Neural progenitor cell (in vitro differentiated cells): ENCODE measurements at regions not wholly inside any gene's neighbourhood (a gene's known extent, or its start where the extent isn't known, plus 50 kb on each side); places are given as distances from the start of the nearest gene placed in this dataset.

Source experiments
- DNase-seq: peaks from one replicate; pipeline ENCODE4 v3.0.0-alpha.2; 2016; ENCODE audit warnings: low spot score
- H2AFZ ChIP-seq: fragments of 200-600 bp; sonication (generic); replicated peaks from 2 replicates; pipeline ENCODE4 v1.6.1; 2016; ENCODE audit warnings: antibody characterized with exemption
- H3F3A ChIP-seq: fragments of 200-600 bp; sonication (generic); 2 replicates; pipeline ENCODE4 v1.6.1; 2016; ENCODE audit warnings: antibody characterized with exemption, low read depth
- H3K27ac ChIP-seq: fragments of 200-600 bp; sonication (generic); 2 replicates; pipeline ENCODE4 v1.5.1; 2016; ENCODE audit warnings: mild to moderate bottlenecking
- H3K27me3 ChIP-seq: fragments of 200-600 bp; sonication (generic); 2 replicates; pipeline ENCODE4 v1.6.1; 2016; ENCODE audit warnings: mild to moderate bottlenecking, moderate library complexity
- H3K36me3 ChIP-seq: fragments of 200-600 bp; sonication (generic); 2 replicates; pipeline ENCODE4 v1.5.1; 2016
- H3K4me1 ChIP-seq: fragments of 200-600 bp; sonication (generic); 2 replicates; pipeline ENCODE4 v1.6.1; 2016; ENCODE audit warnings: mixed run types
- H3K4me2 ChIP-seq: fragments of 200-600 bp; sonication (generic); 2 replicates; pipeline ENCODE4 v1.6.1; 2016
- H3K4me3 ChIP-seq: fragments of 200-600 bp; sonication (generic); 2 replicates; pipeline ENCODE4 v1.5.1; 2016
- H3K79me2 ChIP-seq: fragments of 200-600 bp; sonication (generic); 2 replicates; pipeline ENCODE4 v1.6.1; 2016; ENCODE audit warnings: low read depth
- H3K9ac ChIP-seq: fragments of 200-600 bp; sonication (generic); 2 replicates; pipeline ENCODE4 v1.6.1; 2016
- H3K9me3 ChIP-seq: fragments of 200-600 bp; sonication (generic); 2 replicates; pipeline ENCODE4 v1.5.1; 2016; ENCODE audit warnings: low read depth
- H4K20me1 ChIP-seq: fragments of 200-600 bp; sonication (generic); 2 replicates; pipeline ENCODE4 v1.6.1; 2016; ENCODE audit warnings: low read depth
- H3K27ac Mint-ChIP-seq: 3 replicates; pipeline ENCODE4 v1.8.0; 2021; ENCODE audit warnings: mixed read lengths
- H3K27me3 Mint-ChIP-seq: 2 replicates; pipeline ENCODE4 v1.8.0; 2022; ENCODE audit warnings: low read depth, mild to moderate bottlenecking, inconsistent platforms, moderate library complexity, mixed read lengths; ENCODE audit not compliant: insufficient read depth
- H3K36me3 Mint-ChIP-seq: 3 replicates; pipeline ENCODE4 v1.8.0; 2021; ENCODE audit warnings: mixed read lengths
- H3K4me1 Mint-ChIP-seq: 3 replicates; pipeline ENCODE4 v1.8.0; 2021; ENCODE audit warnings: mixed read lengths
- H3K4me3 Mint-ChIP-seq: 3 replicates; pipeline ENCODE4 v1.8.0; 2021; ENCODE audit warnings: mild to moderate bottlenecking, moderate library complexity, mixed read lengths
- H3K9me3 Mint-ChIP-seq: 3 replicates; pipeline ENCODE4 v1.8.0; 2020; ENCODE audit warnings: mixed read lengths
- CTCF ChIP-seq: fragments of 200-600 bp; sonication (generic); IDR thresholded peaks from 2 replicates; pipeline ENCODE4 v1.5.1; 2017; ENCODE audit warnings: antibody characterized with exemption, mild to moderate bottlenecking
- EZH2 ChIP-seq: fragments of 200-600 bp; sonication (generic); IDR thresholded peaks from 2 replicates; pipeline ENCODE4 v1.6.1; 2017; ENCODE audit warnings: antibody characterized with exemption, mild to moderate bottlenecking, moderate library complexity
- EZH2phosphoT487 ChIP-seq: fragments of 200-600 bp; sonication (generic); IDR thresholded peaks from 2 replicates; pipeline ENCODE4 v1.6.1; 2017; ENCODE audit warnings: antibody characterized with exemption

GRCh38 chr4:84276752-84277151 lies 222.3 kb downstream of the NKX6-1 start:
- TF ChIP-seq EZH2 (no peak), CTCF (no peak), EZH2phosphoT487 (no peak)
- Histone ChIP-seq H3K9me3 (no peaks in the 10 kb centered on the region), H3K4me3 (no peak overlapping the region), H3K27ac (no peak overlapping the region), H2AFZ (no peak overlapping the region), H3K4me1 (no peaks in the 10 kb centered on the region), H3K79me2 (no peaks in the 10 kb centered on the region), H3K27me3 (no peaks in the 10 kb centered on the region), H3K36me3 (no peaks in the 10 kb centered on the region), H3K9ac (no peak overlapping the region), H3K4me2 (no peak overlapping the region), H4K20me1 (no peaks in the 10 kb centered on the region), H3F3A (no peaks in the 10 kb centered on the region)
- no peak for DNase-seq
- H3K27me3 Mint-ChIP-seq, result no peaks in the 10 kb centered on the region
- H3K4me1 Mint-ChIP-seq, result no peaks in the 10 kb centered on the region
- no peak overlapping the region for H3K27ac Mint-ChIP-seq
- no peaks in the 10 kb centered on the region for H3K36me3 Mint-ChIP-seq
- H3K4me3 Mint-ChIP-seq, result no peak overlapping the region
- no peaks in the 10 kb centered on the region for H3K9me3 Mint-ChIP-seq

GRCh38 chr4:84269536-84270044 lies 229.5 kb downstream of the NKX6-1 start:
- no peaks in the 10 kb centered on the region for H3K36me3 Mint-ChIP-seq
- Histone ChIP-seq H2AFZ (no peak overlapping the region), H3K9me3 (no peaks in the 10 kb centered on the region), H3K27ac (no peak overlapping the region), H3K79me2 (no peaks in the 10 kb centered on the region), H3K27me3 (no peaks in the 10 kb centered on the region), H3K4me1 (no peaks in the 10 kb centered on the region), H3K36me3 (no peaks in the 10 kb centered on the region), H3K4me3 (no peak overlapping the region), H4K20me1 (no peaks in the 10 kb centered on the region), H3K4me2 (no peak overlapping the region), H3K9ac (no peak overlapping the region), H3F3A (no peaks in the 10 kb centered on the region)
- H3K27ac Mint-ChIP-seq, result no peak overlapping the region
- H3K4me3 Mint-ChIP-seq, result no peak overlapping the region
- no peak for DNase-seq
- no peaks in the 10 kb centered on the region for H3K9me3 Mint-ChIP-seq
- TF ChIP-seq CTCF (no peak), EZH2phosphoT487 (no peak)
- no peaks in the 10 kb centered on the region for H3K27me3 Mint-ChIP-seq
- no peaks in the 10 kb centered on the region for H3K4me1 Mint-ChIP-seq

GRCh38 chr4:84264652-84265051 lies 234.4 kb downstream of the NKX6-1 start:
- H2AFZ ChIP-seq, result no peak overlapping the region
- peaks cover 3% of the 10 kb centered on the region for H3K27me3 Mint-ChIP-seq
- H3K4me2 ChIP-seq, result no peak overlapping the region
- H3K36me3 Mint-ChIP-seq, result peaks cover 1% of the 10 kb centered on the region
- H3F3A ChIP-seq, result no peaks in the 10 kb centered on the region
- no peaks in the 10 kb centered on the region for H3K4me1 ChIP-seq
- H3K9me3 ChIP-seq, result no peaks in the 10 kb centered on the region
- H3K4me3 Mint-ChIP-seq, result no peak overlapping the region
- no peak for DNase-seq
- no peak overlapping the region for H3K9ac ChIP-seq
- no peak overlapping the region for H3K27ac Mint-ChIP-seq
- no peaks in the 10 kb centered on the region for H3K4me1 Mint-ChIP-seq
- no peak for TF ChIP-seq EZH2phosphoT487
- H3K79me2 ChIP-seq, result no peaks in the 10 kb centered on the region
- H3K36me3 ChIP-seq, result no peaks in the 10 kb centered on the region
- peaks cover 17% of the 10 kb centered on the region for H3K9me3 Mint-ChIP-seq
- H4K20me1 ChIP-seq, result no peaks in the 10 kb centered on the region
- no peak overlapping the region for H3K27ac ChIP-seq
- H3K27me3 ChIP-seq, result no peaks in the 10 kb centered on the region
- no peak overlapping the region for H3K4me3 ChIP-seq

DNA sequence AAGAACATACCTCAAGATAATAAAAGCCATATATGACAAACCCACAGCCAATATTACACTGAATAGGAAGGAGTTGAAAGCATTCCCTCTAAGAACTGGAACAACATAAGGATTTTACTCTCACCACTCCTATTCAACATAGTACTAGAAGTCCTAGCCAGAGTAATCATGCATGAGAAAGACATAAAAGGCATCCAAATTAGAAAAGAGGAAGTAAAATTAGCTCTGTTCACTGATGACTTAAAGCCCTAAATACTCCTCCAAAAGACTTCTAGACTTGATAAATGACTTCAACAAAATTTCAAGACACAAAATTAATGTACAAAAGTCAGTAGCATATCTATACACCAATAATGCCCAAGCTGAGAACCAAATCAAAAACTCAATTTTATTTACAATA lies 235.7 kb downstream of the NKX6-1 start:
- Mint-ChIP-seq H3K27ac (no peak overlapping the region), H3K9me3 (peaks cover 24% of the 10 kb centered on the region), H3K27me3 (peaks cover 3% of the 10 kb centered on the region), H3K36me3 (peaks cover 1% of the 10 kb centered on the region), H3K4me1 (no peaks in the 10 kb centered on the region), H3K4me3 (no peak overlapping the region)
- Histone ChIP-seq H4K20me1 (no peaks in the 10 kb centered on the region), H3K79me2 (no peaks in the 10 kb centered on the region), H2AFZ (no peak overlapping the region), H3K4me1 (no peaks in the 10 kb centered on the region), H3K4me2 (no peak overlapping the region), H3K27ac (no peak overlapping the region), H3F3A (no peaks in the 10 kb centered on the region), H3K9me3 (no peaks in the 10 kb centered on the region), H3K9ac (no peak overlapping the region), H3K4me3 (no peak overlapping the region), H3K27me3 (no peaks in the 10 kb centered on the region), H3K36me3 (no peaks in the 10 kb centered on the region)
- TF ChIP-seq CTCF (no peak), EZH2phosphoT487 (no peak), EZH2 (no peak)
- no peak for DNase-seq
